Keratinocyte (primary cell): ENCODE measurements at regions not wholly inside any gene's neighbourhood (a gene's known extent, or its start where the extent isn't known, plus 50 kb on each side); places are given as distances from the start of the nearest gene placed in this dataset.

Source experiments
- EZH2 ChIP-seq: IDR thresholded peaks from one replicate; pipeline ENCODE4 v1.6.1; 2012; ENCODE audit warnings: inconsistent platforms, mild to moderate bottlenecking, low read length, moderate library complexity
- TF ChIP-seq, protein P1 (sequence below), 3 experiments: IDR thresholded peaks in 1 of 3; conservative IDR thresholded peaks in 1 of 3; optimal IDR thresholded peaks in 1 of 3; 2 replicates in 2 of 3; 3 replicates in 1 of 3; pipeline versions ENCODE3 to v1.5.1; 2011; ENCODE audit warnings: low read length in 3 of 3, mild to moderate bottlenecking in 3 of 3, moderate library complexity in 2 of 3, control low read depth in 1 of 3, inconsistent platforms in 1 of 3; ENCODE audit not compliant: insufficient read depth in 2 of 3; ENCODE audit errors: extremely low read depth in 1 of 3

DNA sequence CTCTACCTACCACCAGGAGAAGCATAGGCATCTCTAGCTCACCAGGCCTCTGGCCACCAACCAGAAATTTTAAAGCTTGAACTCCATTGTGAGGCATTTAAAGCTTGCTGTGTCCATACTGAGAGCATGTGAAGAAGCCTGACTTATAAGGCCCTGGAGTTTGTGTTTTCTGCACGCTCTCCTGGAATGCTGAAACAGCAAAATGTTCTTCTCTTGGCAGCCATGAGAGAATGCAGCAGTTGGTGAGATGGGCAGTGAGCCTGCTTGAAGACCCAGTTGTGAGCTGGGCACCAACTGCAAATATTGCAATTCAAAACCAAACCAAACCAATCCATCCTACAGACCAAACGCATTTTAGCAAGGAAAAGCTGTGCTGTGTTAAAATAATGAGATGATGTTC lies 170.0 kb upstream of the IVNS1ABP start:
- TF ChIP-seq EZH2: no peak
- TF ChIP-seq, protein P1, sequence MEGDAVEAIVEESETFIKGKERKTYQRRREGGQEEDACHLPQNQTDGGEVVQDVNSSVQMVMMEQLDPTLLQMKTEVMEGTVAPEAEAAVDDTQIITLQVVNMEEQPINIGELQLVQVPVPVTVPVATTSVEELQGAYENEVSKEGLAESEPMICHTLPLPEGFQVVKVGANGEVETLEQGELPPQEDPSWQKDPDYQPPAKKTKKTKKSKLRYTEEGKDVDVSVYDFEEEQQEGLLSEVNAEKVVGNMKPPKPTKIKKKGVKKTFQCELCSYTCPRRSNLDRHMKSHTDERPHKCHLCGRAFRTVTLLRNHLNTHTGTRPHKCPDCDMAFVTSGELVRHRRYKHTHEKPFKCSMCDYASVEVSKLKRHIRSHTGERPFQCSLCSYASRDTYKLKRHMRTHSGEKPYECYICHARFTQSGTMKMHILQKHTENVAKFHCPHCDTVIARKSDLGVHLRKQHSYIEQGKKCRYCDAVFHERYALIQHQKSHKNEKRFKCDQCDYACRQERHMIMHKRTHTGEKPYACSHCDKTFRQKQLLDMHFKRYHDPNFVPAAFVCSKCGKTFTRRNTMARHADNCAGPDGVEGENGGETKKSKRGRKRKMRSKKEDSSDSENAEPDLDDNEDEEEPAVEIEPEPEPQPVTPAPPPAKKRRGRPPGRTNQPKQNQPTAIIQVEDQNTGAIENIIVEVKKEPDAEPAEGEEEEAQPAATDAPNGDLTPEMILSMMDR (optimal IDR thresholded peaks at IDR 0.05 in 1 of 3, IDR thresholded peaks at IDR 0.05 in 1 of 3, conservative IDR thresholded peaks at IDR 0.05 in 1 of 3; ENCODE audit: extremely low read depth in 1 of 3, insufficient read depth in 2 of 3, low read length in 3 of 3): no peak
